IPS-11a (cell line): ENCODE measurements at regions not wholly inside any gene's neighbourhood (a gene's known extent, or its start where the extent isn't known, plus 50 kb on each side); places are given as distances from the start of the nearest gene placed in this dataset.

Source experiments
- H3K4me3 ChIP-seq: one replicate; pipeline ENCODE4 v1.5.1; 2013; ENCODE audit warnings: low read depth, low read length, control low read depth

- H3K4me3 ChIP-seq: no peak overlapping the region
Observed at GRCh38 chr17:45679426-45679825, 104.7 kb upstream of the CRHR1 start.

GRCh38 chr17:45680360-45680759 is 103.8 kb upstream of the CRHR1 start:
- H3K4me3 ChIP-seq: no peak overlapping the region

GRCh38 chr17:45681706-45682105 is 102.4 kb upstream of the CRHR1 start:
- no peak overlapping the region for H3K4me3 ChIP-seq

- no peak overlapping the region for H3K4me3 ChIP-seq
Observed at GRCh38 chr17:45686250-45686649, 97.9 kb upstream of the CRHR1 start.

- no peak overlapping the region for H3K4me3 ChIP-seq
Observed at GRCh38 chr17:45687594-45687993, 96.5 kb upstream of the CRHR1 start.

GRCh38 chr17:45688353-45688752 is 95.8 kb upstream of the CRHR1 start:
- no peak overlapping the region for H3K4me3 ChIP-seq

GRCh38 chr17:45688820-45689219 is 95.3 kb upstream of the CRHR1 start:
- no peak overlapping the region for H3K4me3 ChIP-seq

- H3K4me3 ChIP-seq: no peak overlapping the region
Observed at GRCh38 chr17:45689451-45689850, 94.7 kb upstream of the CRHR1 start.

GRCh38 chr17:45690625-45691275 is 93.4 kb upstream of the CRHR1 start:
- no peak overlapping the region for H3K4me3 ChIP-seq

- H3K4me3 ChIP-seq: no peak overlapping the region
Observed at GRCh38 chr17:45692661-45693060, 91.5 kb upstream of the CRHR1 start.

GRCh38 chr17:45693792-45694191 is 90.3 kb upstream of the CRHR1 start:
- H3K4me3 ChIP-seq: no peak overlapping the region

GRCh38 chr17:45696442-45696841 is 87.7 kb upstream of the CRHR1 start:
- no peak overlapping the region for H3K4me3 ChIP-seq

GRCh38 chr17:45697076-45697475 is 87.0 kb upstream of the CRHR1 start:
- no peak overlapping the region for H3K4me3 ChIP-seq

GRCh38 chr17:45700171-45701090 is 83.7 kb upstream of the CRHR1 start:
- no peak overlapping the region for H3K4me3 ChIP-seq

GRCh38 chr17:45702666-45703266 is 81.4 kb upstream of the CRHR1 start:
- H3K4me3 ChIP-seq: no peak overlapping the region

- H3K4me3 ChIP-seq: no peak overlapping the region
Observed at GRCh38 chr17:45703348-45703747, 80.8 kb upstream of the CRHR1 start.

- H3K4me3 ChIP-seq: no peak overlapping the region
Observed at GRCh38 chr17:45703806-45704205, 80.3 kb upstream of the CRHR1 start.

- H3K4me3 ChIP-seq: no peak overlapping the region
Observed at GRCh38 chr17:45704251-45704650, 79.9 kb upstream of the CRHR1 start.

GRCh38 chr17:45705123-45706009 is 78.8 kb upstream of the CRHR1 start:
- no peak overlapping the region for H3K4me3 ChIP-seq

- H3K4me3 ChIP-seq: no peak overlapping the region
Observed at GRCh38 chr17:45706033-45706432, 78.1 kb upstream of the CRHR1 start.
